ENCODE measurements at regions not wholly inside any gene's neighbourhood (a gene's known extent, or its start where the extent isn't known, plus 50 kb on each side); places are given as distances from the start of the nearest gene placed in this dataset.

- TF ChIP-seq, protein P1, sequence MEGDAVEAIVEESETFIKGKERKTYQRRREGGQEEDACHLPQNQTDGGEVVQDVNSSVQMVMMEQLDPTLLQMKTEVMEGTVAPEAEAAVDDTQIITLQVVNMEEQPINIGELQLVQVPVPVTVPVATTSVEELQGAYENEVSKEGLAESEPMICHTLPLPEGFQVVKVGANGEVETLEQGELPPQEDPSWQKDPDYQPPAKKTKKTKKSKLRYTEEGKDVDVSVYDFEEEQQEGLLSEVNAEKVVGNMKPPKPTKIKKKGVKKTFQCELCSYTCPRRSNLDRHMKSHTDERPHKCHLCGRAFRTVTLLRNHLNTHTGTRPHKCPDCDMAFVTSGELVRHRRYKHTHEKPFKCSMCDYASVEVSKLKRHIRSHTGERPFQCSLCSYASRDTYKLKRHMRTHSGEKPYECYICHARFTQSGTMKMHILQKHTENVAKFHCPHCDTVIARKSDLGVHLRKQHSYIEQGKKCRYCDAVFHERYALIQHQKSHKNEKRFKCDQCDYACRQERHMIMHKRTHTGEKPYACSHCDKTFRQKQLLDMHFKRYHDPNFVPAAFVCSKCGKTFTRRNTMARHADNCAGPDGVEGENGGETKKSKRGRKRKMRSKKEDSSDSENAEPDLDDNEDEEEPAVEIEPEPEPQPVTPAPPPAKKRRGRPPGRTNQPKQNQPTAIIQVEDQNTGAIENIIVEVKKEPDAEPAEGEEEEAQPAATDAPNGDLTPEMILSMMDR (IDR thresholded peaks at IDR 0.05) = no peak
- no peak for TF ChIP-seq POLR2A (IDR thresholded peaks at IDR 0.05)
- no peak for TF ChIP-seq EP300 (IDR thresholded peaks at IDR 0.05)
- TF ChIP-seq POLR2AphosphoS5 (IDR thresholded peaks at IDR 0.05) = no peak
Measured at GRCh38 chr3:159926573-159926972, 62.1 kb upstream of the IL12A start.
